CD4-positive, alpha-beta T cell treated with Interleukin-21 for 1 hour (primary cell): ENCODE measurements at regions not wholly inside any gene's neighbourhood (a gene's known extent, or its start where the extent isn't known, plus 50 kb on each side); places are given as distances from the start of the nearest gene placed in this dataset.
"Not testable (repeated sequence)": the region's sequence is repeated elsewhere in the genome, so short reads cannot be mapped to it uniquely, and the experiment has no call there.

Experiments
- DNase-seq: peaks from one replicate; pipeline ENCODE4 v3.0.0-alpha.2; 2020

DNA sequence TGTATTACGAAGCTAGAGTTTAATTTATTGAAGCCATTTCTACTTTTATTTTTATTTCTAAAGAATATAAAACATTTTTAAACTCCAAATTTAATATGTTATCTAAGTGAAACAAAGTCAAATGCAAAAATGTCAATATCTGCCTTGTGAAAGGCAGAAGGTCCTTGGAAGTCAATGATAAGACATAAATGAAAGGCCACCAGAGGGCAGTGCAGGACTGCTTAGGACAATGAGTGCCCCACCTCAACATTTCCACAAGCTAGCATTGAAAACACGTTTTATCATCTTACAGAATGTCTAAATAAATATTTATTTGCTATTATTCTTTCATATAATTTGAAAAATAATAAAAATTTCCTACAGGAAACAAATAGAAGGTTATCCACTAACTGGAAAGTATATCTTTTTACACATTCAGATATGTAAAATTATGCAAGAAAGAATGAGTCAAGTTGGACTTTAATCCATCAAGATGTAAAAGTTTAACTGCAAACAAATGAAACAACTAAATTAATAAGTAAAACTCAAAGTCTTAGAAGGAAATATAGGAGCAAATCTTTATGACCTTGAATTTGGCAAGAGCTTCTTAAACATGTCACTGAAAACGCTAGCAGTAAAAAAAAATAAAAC, 140.1 kb upstream of the FMN2 start:
- peak; percentile 43 for DNase-seq

DNA sequence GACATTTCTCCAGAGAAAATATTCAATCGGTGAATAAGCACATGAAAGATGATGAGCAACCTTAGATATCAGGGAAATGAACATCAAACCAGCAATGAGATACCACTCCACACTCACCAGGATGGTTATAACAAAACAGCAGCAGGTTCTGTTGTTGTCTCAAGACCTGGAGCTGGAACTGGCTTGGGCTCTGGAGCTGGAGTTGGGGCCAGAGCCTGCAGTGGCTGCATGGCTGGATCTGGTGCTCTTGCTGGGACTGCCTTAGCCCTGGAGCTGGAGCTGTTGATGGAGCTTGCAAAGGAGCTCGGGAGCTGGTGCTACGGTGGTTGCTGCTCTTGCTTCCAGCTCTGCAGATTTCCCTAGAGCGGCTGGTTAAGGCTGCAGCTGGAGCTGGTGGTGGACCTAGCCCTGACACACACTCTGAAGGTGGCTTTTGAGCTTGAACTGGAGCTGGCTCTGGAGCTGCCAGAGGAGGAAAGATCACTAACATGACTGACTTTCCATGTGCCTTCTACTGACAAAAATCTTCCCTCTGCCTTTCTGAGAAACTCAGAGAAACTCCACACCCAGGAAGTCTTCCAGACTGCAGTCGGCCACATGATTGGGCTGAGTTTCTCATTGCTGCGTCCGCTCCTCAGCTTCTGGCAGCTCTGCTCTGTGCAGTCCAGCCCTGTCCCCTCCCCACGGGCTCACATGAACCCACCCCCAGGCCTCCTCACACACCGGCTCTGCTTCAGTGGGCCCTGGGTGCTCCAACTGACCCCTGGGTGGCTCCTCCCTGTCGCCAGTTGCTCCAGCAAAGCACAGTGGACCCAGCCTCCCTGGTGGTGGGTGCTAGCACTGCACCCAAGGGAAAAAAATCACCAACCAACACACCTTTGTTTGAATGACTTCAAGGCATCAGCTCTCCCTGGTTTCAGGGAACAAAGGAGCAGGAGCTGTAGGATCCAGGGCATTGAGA, 139.1 kb upstream of the FMN2 start:
- no peak for DNase-seq

DNA sequence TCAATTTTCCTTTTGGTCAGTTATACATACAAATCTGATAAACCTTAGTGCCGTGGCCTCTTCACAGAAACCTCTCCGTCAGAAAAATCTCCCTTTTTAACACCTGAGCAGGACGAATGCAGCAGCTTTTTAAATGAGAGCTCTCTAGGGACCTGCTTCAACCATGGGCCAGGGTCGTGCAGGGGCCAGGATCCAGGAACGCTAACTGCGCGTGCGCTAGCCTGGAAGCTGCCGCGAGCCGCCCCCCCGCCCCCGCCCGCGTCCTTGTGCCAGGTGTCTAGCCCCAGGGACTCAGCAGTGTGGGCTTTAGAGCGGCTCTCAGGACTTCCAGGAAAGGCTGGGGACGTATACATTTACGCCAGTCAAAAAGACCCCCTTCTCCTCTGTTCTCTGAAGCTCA, 136.8 kb upstream of the FMN2 start:
- no peak for DNase-seq

DNA sequence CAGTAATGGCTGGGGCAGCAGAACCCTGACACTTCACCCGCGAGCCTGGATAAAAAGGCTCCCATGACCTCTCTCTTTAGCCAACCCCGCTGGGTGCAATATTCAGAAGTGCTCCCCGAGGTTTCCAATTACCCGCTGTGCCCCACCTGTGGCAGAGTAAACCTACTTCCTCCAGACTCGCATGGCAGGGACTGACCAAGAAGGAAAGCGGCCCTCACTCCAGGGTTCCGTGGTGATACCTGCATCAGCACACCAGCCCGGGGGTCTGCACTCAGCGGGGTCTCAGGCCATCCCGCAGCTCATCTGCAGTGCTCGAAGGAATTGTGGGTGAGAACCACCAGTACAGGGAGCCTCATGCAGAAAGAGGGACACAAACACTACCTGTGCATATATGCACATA, 136.3 kb upstream of the FMN2 start:
- DNase-seq, result no peak

DNA sequence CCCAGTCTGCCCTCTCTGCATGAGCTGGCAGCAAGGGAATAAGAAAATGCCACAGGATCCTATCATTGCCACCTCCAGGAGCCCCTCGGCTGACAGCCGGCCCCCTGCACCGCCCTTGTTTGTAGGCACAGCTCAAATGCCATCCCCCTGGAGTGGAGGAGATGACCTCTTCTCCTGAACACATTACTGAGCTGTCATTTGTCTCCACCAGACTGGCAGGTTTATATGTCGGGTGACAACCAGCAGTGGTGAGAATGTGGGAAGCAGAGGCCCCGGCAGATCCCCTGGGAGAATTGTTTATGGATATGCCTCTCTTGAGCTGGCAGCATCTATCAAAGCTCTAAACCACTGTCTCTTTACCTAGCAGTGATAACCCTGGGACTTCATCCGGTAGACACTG, 135.4 kb upstream of the FMN2 start:
- DNase-seq, result no peak

DNA sequence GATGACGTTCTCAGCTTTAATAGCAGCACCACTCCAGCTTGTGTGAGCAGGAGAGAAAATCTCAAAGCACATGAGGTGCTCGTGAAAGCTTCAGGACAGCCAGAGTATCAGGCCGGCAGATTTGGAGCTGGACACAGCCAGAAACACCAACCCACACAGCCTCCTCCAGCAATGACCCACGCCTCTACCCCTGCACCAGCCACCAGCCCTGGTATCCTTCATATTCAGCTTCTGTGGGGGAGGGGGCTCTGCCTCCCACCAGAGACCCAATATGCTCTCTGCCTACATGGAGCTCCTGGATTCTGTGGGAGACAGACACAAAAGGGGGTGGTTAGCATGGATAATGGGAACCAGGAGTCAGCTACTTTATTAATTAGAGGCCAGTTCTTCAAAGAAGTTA, 133.6 kb upstream of the FMN2 start:
- no peak for DNase-seq

DNA sequence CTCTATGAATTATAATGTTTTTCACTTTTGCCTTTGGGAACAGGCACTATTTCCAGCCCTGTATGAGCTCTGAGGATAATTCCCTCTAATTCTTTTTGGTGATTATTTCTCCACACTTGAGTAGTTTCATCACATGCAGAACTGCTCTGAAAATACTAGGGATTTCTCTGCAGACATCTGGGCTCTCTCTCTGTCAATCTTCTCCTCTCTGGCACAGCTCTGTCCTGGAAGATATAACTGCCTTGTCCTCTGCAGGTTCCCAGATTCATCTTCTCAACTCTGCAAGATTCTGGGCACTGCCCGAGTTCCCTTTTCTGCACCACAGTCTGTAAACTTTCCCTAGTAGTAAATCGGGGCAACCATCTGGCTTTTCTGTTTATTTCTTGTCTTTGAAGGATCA, 131.3 kb upstream of the FMN2 start:
- DNase-seq, result no peak

DNA sequence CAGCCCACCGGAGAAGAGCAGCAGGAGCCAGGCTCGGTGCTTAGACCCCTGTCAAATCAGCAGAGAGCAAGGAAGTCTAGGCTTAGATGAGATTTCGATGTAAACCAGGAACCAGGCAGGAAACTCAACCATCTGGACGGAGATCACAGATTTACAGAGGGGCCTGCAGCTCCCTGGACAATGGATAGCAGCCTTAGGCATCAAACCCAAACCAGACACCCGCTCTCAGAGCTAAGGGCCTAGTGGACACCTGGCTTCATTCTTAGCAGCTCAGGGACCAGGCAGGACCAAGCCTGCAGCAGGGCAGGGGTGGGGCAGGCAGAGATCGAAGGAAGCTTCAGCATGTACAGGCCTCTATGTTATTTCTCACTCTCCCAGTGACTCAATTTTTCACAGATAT, 127.8 kb upstream of the FMN2 start:
- DNase-seq, result no peak

DNA sequence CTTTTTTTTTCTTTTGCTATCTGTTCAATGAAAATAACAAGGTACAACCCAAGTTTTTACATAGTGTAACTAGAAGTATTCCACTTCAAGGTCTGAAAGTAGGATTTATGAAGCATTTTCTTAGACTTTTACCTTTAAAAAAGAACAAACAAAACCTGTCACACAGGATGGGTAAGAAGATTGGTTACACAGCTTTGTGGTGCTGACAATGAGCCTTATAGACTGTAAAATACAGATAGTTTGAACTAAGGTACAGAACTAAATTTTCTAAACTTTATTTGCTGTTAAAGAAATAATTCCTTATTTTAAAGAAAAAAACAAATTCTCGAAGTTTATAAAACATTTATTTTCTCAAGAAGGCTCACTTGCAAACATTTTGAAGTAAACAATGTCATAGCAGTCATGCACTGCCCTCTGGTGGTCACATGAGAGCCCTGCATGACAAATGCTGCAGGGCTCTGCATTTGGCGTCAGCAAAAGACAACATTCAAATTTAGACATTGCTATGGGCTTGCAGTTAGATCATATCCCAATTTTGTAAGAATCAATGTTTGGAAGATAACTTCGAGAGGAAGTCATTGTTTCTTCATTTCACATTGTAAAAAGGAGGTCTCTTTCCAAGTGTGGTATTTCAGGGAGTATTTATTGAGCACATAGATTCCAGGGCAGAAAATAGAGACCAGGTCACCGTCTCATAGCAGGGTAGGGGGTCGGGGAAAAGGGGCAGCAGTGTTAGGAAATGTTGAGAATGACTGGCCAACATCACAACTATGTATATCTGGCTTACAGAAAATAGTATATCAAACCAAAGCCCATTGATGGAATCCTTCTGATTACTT, 115.3 kb upstream of the FMN2 start:
- DNase-seq, result peak; percentile 38

DNA sequence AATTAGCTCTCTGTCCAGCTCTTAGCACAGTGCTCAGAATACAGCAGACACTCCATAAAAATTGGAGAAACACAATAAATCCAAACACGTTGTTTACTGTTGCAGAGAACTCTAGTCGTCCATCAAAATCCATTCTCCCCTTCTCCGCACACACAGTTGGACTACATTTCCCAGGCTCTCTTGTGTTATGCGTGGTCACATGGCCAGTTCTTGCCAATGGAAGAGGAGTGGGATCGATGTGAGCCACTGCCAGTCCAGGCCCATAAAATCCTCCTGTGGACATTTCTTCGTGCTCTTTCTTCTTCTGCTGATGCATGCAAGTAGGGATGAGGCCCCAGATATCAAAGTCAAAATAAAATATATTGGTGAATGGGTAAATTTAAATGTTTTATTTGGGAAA, 114.3 kb upstream of the FMN2 start:
- no peak for DNase-seq

DNA sequence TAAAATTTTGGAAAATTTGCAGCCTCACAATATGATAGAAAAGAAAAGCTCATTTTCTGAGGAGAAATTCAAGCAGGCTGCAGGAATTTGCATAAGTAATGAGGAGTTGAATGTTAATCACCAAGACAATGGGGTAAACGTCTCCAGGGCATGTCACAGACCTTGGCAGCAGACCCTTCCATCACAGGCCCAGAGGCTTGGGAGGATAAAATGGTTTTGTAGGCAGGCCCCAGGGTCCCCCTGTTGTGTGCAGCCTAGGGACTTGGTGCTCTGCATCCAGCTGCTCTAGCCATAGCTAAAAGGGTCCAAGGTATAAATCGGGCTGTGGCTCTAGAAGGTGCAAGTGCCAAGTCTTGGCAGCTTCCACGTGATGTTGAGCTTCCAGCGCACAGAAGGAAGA, 112.2 kb upstream of the FMN2 start:
- DNase-seq, result no peak

DNA sequence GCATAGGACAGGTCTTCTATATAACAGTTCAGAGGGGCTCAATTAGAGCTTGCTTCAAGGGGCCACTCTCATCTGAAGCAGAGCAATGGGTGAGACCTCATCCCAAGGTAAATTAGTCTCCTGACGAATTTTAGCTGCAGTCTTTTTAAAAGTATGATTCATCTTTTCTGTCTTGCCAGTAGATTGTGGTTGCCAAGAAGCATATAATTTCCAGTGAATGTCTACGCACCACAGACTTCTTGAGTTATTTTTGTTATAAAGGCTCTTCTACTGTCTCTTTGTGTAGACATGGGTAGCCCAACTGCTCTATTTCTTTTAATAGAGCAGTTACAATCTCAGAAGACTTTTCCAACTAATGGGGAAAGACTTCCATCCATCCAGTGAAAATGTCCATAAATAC, 108.9 kb upstream of the FMN2 start:
- no peak for DNase-seq

DNA sequence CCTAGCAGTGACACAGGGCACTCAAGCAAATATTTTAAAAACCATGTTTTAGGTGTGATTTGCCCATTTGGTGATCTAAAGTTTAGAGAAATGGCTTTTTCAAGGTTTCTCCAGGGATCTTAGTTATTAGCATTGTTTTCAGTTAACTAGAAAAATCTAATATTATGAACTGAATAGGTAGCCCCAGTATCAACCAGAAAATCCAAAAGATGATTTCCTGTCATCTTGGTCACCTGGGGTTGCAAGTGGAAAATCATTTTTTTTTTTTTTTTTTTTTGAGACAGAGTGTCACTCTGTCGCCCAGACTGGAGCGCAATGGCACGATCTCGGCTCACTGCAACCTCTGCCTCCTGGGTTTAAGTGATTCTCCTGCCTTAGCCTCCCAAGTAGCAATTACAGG, 106.6 kb upstream of the FMN2 start:
- DNase-seq, result no peak

DNA sequence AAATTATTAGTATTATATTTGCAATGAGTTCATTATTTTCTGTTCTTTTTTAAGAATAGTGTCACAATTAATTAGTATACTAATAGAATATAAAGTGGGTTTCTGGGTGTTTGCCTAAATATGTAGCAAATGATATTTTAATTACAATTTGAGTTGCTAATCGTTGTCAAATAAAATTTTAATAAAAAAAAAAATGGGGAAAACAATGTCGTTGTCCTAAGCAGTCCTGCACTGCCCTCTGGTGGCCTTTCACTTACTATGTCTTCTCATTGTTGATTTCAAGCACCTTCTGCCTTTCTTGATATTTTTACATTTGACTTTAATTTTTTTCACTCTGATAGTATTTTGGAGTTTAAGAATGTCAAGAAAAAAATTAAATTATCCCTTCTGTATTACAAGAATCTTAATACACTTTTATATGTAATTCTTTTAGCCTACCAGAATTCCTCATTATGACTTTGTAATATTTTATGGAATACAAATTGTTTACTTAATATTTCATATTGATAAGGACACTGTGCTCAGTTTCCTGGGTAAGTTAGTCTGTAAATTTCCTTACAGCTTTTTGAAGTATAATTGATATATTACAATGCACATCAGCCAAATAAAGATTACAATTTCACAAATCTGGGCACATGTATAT, 104.5 kb upstream of the FMN2 start:
- DNase-seq, result peak; percentile 9

DNA sequence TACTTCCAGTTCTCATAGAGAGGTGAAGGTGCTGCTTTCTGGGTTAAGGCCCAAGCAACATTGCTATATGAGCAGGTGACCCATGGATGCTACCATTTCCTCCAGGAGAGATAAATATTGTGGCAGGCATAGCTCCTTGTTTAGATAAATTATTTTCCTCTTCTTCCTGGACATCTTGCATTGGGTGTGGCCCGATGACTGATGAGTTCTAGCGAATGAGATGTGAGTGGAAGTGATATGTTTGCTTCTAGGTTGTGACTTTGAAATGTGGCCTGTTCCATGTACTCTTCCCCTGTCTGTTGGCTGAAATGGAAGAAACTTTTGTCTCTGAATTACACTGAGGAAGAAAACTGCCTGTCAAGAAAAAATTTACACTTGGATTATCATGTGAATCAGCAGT, 101.7 kb upstream of the FMN2 start:
- no peak for DNase-seq

DNA sequence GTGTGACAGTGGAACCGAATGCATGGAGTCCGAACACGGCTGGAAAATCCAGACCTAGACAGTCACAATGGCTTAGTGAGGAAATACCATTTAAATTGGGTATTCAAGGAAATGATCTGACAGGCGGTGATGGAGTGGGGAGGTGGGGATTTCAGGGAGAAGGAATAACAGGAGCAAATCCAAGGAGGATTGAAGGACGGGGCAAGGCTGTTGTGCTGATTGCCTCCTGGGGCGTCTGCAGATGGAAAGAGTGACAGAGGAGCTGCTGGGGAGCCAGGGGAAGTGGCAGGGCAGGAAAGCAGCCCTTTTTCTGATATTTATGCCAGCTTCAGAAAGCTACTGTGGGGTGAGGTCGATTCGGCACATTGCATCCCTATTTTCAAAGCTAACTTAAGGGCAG, 99.1 kb upstream of the FMN2 start:
- not testable (repeated sequence) for DNase-seq

DNA sequence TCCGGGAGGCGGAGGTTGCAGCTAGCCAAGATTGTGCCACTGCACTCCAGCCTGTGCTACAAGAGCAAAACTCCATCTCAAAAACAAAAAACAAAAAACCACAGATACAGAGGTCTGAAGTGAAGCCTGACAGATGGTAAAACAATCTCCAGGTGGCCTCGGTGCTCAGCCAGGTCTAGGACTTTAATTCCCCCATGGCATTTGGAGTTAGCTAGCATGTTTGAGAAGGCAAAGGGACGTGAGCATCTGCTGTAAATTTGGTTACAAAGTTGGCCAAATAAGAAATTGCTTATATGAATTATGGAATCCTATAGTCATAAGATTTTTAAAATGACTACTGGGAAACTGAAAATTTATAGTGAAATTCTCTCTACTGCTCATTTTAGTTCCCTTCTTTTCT, 98.3 kb upstream of the FMN2 start:
- no peak for DNase-seq

DNA sequence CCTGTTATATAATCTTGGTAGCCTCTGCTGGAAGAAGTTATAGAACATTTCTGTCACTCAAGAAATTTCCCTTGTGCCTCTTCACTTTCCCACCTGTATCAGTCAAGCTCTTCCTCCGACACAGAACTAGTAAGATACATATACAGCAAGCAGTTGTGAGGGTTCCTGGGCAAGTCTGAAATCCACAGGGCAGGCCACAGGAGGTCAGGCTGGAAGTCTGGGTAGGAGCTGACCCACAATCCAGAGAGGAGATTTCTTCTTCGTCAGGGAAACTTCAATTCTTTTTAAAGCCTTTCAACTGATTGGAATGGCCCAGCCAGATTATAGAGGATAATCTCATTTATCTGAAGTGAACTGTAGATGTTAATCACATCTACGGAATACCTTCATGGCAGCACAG, 96.4 kb upstream of the FMN2 start:
- DNase-seq, result no peak

DNA sequence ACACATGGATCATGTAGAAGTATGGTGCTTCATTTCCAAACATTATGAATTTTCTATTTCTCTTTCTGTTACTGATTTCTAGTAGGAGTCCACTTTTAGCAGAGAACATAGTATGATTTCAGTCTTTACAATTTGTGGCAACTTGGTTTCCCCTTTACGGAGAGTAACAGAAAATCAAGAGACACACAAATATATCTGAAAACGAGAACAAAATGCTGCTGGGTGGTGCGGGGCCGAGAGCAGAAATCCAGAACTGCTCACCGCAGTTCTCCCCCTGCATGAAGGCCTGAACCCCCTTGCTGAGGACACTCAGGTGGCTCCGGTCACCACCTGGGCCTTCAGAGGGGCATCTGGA, 94.5 kb upstream of the FMN2 start:
- DNase-seq, result no peak

DNA sequence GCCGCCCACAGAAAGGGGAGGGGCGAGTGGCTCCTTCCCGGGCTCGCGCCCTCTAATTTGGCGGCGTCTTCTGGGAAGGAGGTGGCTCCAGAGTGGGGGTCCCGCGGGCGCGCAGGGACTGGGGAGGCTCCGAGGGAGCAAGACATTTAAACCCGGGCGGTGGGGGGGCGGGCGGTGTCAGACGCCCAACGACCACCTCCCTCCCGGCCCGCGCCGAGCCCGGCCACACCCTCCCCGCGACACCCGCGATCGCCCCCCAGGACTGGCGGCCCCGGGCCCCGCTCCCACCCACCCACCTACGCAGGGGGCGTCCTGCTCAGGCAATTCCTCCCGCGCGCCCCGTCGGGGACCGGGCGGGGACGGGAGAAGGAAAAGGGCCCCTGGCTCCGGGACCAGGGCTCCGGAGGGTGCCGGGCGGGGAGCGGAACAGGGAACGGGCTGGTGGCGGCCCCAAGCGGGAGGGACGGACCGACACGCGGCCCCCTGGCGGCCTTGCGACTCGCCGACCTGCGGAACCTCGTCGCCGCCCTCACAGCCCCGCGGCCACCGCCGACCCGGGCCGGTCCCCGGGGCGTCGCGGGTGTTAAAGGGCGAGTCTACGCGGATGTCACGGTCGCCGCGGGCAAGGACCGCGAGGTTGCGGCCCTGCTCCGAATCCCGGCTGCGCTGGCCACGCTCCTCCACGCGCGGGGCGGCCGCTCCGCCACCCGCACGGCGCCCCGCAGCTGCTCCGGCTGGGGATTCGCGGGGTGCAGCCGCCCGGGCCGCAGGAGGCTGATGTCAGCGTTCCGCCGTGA, 94.0 kb upstream of the FMN2 start:
- no peak for DNase-seq

DNA sequence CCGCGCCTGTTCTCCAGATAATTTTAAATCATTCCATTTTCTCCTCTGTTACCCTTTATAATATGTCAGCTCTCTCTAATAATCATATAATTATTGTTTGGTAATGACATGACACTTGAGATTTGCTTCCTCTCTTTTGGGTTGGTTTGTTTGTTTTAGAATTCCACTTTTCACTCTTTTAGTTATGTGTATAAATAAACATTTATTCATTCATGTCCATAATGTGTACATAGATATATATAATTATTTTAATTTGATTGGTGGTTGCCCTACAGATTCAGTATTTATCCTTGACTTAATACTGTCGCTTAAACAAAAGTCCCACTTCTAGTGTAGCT, 93.4 kb upstream of the FMN2 start:
- no peak for DNase-seq

DNA sequence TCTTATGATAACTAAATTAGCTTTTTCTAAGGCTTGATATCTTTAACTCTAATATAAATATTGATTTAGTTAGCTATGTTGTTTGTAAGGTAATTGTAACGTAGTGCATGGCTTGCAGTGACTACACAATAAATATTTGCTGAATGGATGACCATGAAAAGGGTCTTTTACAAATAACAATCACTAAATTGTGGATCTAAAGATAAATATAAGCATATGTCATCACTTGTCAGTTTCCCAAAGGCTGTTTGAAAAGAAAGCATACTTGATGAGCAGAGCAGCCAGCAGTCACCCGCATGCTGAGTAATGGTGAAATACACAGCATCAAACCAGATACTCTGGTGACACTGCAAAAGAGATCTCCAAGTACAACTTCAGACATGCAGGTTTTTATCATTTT, 92.5 kb upstream of the FMN2 start:
- no peak for DNase-seq

DNA sequence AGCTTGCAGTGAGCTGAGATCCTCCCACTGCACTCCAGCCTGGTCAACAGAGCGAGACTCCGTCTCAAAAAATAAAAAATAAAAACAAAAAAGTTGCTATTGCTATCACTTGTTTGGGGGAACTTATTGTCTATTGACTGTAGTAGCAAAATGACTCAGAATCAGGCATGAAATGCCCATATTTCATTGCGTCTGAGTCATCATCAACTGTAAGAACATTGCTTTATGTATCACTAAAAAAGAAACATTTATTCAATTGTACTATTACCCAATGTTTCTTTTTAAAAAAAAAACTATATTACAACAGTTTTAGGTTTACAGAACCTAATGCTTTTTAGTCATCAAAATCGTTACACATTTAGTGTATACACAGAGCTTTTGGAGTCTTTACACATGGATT, 91.0 kb upstream of the FMN2 start:
- DNase-seq, result no peak
